ENCODE measurements at regions not wholly inside any gene's neighbourhood (a gene's known extent, or its start where the extent isn't known, plus 50 kb on each side); places are given as distances from the start of the nearest gene placed in this dataset.

DNA sequence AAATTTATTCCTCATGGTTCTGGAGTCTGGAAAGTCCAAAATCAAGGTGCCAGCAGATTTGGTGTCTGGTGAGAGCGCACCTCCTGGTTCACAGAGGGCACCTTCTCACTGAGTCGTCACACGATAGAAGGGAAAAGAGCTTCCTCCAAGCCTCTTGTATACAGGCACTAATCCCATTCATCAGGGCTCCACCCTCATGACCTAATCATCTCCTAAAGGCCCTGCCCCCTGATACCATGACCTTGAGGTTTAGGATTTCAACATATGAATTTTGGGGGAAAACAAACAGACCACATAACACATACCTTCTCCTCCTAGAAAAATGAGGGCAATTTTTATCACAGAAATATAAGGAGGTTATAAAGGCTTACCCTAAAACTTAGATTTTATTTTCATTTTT lies 88.0 kb upstream of the NFIA start:
- TF ChIP-seq, protein P1, sequence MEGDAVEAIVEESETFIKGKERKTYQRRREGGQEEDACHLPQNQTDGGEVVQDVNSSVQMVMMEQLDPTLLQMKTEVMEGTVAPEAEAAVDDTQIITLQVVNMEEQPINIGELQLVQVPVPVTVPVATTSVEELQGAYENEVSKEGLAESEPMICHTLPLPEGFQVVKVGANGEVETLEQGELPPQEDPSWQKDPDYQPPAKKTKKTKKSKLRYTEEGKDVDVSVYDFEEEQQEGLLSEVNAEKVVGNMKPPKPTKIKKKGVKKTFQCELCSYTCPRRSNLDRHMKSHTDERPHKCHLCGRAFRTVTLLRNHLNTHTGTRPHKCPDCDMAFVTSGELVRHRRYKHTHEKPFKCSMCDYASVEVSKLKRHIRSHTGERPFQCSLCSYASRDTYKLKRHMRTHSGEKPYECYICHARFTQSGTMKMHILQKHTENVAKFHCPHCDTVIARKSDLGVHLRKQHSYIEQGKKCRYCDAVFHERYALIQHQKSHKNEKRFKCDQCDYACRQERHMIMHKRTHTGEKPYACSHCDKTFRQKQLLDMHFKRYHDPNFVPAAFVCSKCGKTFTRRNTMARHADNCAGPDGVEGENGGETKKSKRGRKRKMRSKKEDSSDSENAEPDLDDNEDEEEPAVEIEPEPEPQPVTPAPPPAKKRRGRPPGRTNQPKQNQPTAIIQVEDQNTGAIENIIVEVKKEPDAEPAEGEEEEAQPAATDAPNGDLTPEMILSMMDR (IDR thresholded peaks at IDR 0.05), result no peak

DNA sequence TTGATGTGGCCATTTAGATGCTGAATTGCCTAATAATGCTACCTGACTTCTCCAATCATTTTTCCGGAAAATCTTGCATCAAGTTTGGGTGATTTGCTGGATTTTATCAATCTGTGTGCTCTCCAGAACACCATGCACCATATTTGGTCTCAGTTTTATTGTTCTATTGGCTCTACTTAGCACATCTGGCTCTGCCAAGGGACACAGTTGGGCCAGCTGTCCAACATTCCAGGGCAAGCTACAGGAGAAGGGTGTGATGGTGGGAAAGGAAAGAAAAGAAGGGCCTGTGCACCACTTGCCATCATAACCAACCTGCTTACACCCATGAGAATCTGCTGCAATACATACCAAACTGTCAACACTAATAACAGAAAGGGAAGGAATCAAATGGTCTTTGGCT lies 90.2 kb upstream of the NFIA start:
- Histone ChIP-seq H3K36me3 (ENCODE audit: insufficient read depth in 1 of 2, low read depth in 1 of 2) (no peaks in the 10 kb centered on the region), H3K27ac (no peak overlapping the region), H3K4me1 (peaks cover 14% of the 10 kb centered on the region), H3K4me3 (no peak overlapping the region), H3K27me3 (ENCODE audit: insufficient read depth in 3 of 3, low read length in 2 of 3) (no peaks in the 10 kb centered on the region), H3K9me3 (no peaks in the 10 kb centered on the region)
- TF ChIP-seq, protein P1 (IDR thresholded peaks at IDR 0.05), result no peak
- intact Hi-C loops (cut with DNase I), result no loop called here
- DNase-seq (no peak), ATAC-seq (no peak)
- 48 to 78% (median 56%) methylated on average over 1 of the region's 1 CpG for WGBS, 3 donors

More for the DNA sequence above, 88.0 kb upstream of the NFIA start:
- WGBS, 3 donors, result 92 to 96% (median 93%) methylated on average over 3 of the region's 3 CpGs
- H3K4me3 ChIP-seq, result no peak overlapping the region
- no peaks in the 10 kb centered on the region for H3K36me3 ChIP-seq (ENCODE audit: insufficient read depth in 1 of 2, low read depth in 1 of 2)
- no peak for ATAC-seq
- no peaks in the 10 kb centered on the region for H3K27me3 ChIP-seq (ENCODE audit: insufficient read depth in 3 of 3, low read length in 2 of 3)
- intact Hi-C loops (cut with DNase I), result no loop called here
- peaks cover 13% of the 10 kb centered on the region for H3K4me1 ChIP-seq
- H3K9me3 ChIP-seq, result no peaks in the 10 kb centered on the region
- no peak for DNase-seq
- H3K27ac ChIP-seq, result no peak overlapping the region

DNA sequence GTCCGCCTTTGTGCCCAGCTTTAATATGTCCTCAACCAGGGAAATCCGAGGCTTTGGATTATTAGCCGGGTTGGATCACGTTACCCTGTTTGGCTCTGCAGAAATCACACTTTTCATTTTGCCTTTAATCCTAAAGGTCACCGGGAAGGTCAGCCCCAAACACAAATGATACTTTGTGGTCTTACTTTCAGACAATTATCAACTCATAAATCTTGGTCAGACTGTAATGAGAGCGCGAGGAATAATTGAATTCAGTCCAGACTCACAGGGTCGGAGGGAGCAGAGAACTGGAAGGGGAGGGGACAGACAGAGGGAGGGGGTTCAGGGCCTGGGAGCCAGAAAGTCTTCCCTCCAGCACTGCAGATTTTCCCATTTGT lies 91.7 kb upstream of the NFIA start:
- peak overlapping the region; percentile 36 for H3K27ac ChIP-seq
- WGBS, 3 donors, result 42 to 64% (median 48%) methylated on average over 8 of the region's 8 CpGs
- intact Hi-C loops (cut with DNase I), result no loop called here

DNA sequence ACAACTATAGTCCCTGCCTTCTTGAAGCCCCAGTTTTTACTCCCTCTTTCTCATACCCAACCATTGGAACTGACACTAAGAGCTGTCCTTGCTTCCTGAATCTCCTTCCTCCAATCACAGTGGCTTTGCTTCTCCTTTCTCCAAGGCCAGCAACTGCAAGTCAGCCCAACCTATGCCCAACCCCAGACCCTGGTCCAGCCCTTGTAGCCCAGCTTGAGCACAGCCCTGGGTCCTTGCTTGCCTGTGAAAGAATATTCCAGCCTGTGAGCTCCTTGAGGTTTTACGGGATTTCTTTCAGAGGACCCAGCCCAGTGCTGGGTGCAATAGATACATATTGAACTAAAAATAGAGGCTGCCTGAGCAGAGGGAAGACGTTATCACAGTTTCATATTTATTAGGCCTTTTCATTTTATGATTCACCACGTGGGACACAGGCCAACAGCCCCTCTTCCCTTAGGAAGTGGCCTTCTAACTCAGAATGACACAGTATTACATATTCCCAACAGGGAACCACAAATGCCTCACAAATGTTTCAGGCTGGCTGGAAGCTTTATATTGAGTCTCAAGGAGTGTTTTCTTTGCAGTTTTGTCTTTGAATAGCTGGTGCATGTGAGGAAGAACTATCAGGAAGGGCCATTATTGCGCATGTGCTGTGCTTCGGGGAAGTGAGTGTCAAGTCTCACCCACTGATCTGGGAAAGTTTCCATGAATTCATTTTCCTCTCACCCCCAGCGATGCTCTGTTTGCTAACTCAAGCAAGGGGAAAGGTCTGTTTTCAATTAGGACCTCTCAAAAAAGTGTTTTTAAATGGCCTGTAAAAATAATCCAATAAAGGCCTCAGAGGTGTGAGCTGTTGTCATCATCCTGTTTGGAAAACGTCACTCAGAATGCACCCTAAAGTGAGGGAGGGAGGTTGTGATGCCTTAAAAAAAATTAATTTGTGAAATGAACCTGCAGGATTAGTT lies 92.3 kb upstream of the NFIA start:
- no peaks in the 10 kb centered on the region for H3K27me3 ChIP-seq (ENCODE audit: insufficient read depth in 3 of 3, low read length in 2 of 3)
- TF ChIP-seq, protein P1 (IDR thresholded peaks at IDR 0.05), result no peak
- no peak overlapping the region for H3K4me3 ChIP-seq
- intact Hi-C loops (cut with DNase I), result no loop called here
- peaks cover 14% of the 10 kb centered on the region for H3K4me1 ChIP-seq
- whole genome bisulfite sequencing, 3 donors, result 27 to 53% (median 40%) methylated on average over 7 of the region's 7 CpGs
- peak overlapping the region; percentile 36 for H3K27ac ChIP-seq
- peak; percentile 61 to 62 for DNase-seq
- H3K36me3 ChIP-seq (ENCODE audit: insufficient read depth in 1 of 2, low read depth in 1 of 2), result no peaks in the 10 kb centered on the region
- no peaks in the 10 kb centered on the region for H3K9me3 ChIP-seq
- ATAC-seq, result peak in 2 of 4 donors; percentile 40 to 53

More for the DNA sequence above, 91.7 kb upstream of the NFIA start:
- TF ChIP-seq, protein P1 (IDR thresholded peaks at IDR 0.05), result no peak
- DNase-seq (no peak), ATAC-seq (no peak)
- Histone ChIP-seq H3K27me3 (ENCODE audit: insufficient read depth in 3 of 3, low read length in 2 of 3) (no peaks in the 10 kb centered on the region), H3K4me3 (no peak overlapping the region), H3K4me1 (peaks cover 14% of the 10 kb centered on the region), H3K9me3 (no peaks in the 10 kb centered on the region), H3K36me3 (ENCODE audit: insufficient read depth in 1 of 2, low read depth in 1 of 2) (no peaks in the 10 kb centered on the region)

All from psoas muscle (tissue), 7 donors.